Breast epithelium (tissue), 3 donors: ENCODE measurements at regions not wholly inside any gene's neighbourhood (a gene's known extent, or its start where the extent isn't known, plus 50 kb on each side); places are given as distances from the start of the nearest gene placed in this dataset.

Experiments
- CTCF ChIP-seq, 3 donors: fragments of 450-650 bp; IDR thresholded peaks; one replicate each; pipeline ENCODE4 v1.5.1; 2016 to 2017; ENCODE audit warnings: antibody characterized with exemption in 3 of 3, mild to moderate bottlenecking in 3 of 3, moderate library complexity in 3 of 3
- POLR2A ChIP-seq: fragments of 450-650 bp; IDR thresholded peaks from one replicate; pipeline ENCODE4 v1.6.1; 2016; ENCODE audit warnings: antibody characterized with exemption, mild to moderate bottlenecking, moderate library complexity
- POLR2AphosphoS5 ChIP-seq, 3 donors: sonication (generic); formaldehyde crosslinking; IDR thresholded peaks; one replicate each; pipeline ENCODE4 v1.6.1; 2017; ENCODE audit warnings: antibody characterized with exemption in 3 of 3

- TF ChIP-seq CTCF (IDR thresholded peaks at IDR 0.05) (no peak), POLR2A (no peak), POLR2AphosphoS5 (IDR thresholded peaks at IDR 0.05) (no peak)
These were observed 891.1 kb upstream of the AUTS2 start for GRCh38 chr7:68707159-68707558.
